SH-SY5Y (cell line): ENCODE measurements at regions not wholly inside any gene's neighbourhood (a gene's known extent, or its start where the extent isn't known, plus 50 kb on each side); places are given as distances from the start of the nearest gene placed in this dataset.

ENCODE experiments used
- GATA2 ChIP-seq: IDR thresholded peaks from 2 replicates; pipeline ENCODE4 v1.6.1; 2011; ENCODE audit warnings: mild to moderate bottlenecking, low read depth, low read length
- GATA3 ChIP-seq: IDR thresholded peaks from 2 replicates; pipeline ENCODE4 v1.6.1; 2011; ENCODE audit warnings: low read depth, mild to moderate bottlenecking, low read length, moderate library complexity

GRCh38 chr20:48069596-48069995 lies 284.3 kb upstream of the SULF2 start:
- no peak for TF ChIP-seq GATA2
- TF ChIP-seq GATA3 = no peak
